ENCODE measurements at regions not wholly inside any gene's neighbourhood (a gene's known extent, or its start where the extent isn't known, plus 50 kb on each side); places are given as distances from the start of the nearest gene placed in this dataset.

GRCh38 chr5:174436750-174437149 lies 287.6 kb upstream of the MSX2 start:
- no peak overlapping the region for H3K4me3 ChIP-seq (ENCODE audit: control insufficient read depth, low read depth, low read length)
- no peak for DNase-seq (ENCODE audit: low read depth)
- TF ChIP-seq CTCF (IDR thresholded peaks at IDR 0.05; ENCODE audit: control insufficient read depth, insufficient read depth, low read depth, low read length, missing control alignments) = no peak

- TF ChIP-seq CTCF (IDR thresholded peaks at IDR 0.05; ENCODE audit: control insufficient read depth, insufficient read depth, low read depth, low read length, missing control alignments) = no peak
- H3K4me3 ChIP-seq (ENCODE audit: control insufficient read depth, low read depth, low read length) = no peak overlapping the region
- no peak for DNase-seq (ENCODE audit: low read depth)
These were observed 279.7 kb upstream of the MSX2 start for GRCh38 chr5:174444479-174445188.

- no peak for TF ChIP-seq CTCF (IDR thresholded peaks at IDR 0.05; ENCODE audit: control insufficient read depth, insufficient read depth, low read depth, low read length, missing control alignments)
- H3K4me3 ChIP-seq (ENCODE audit: control insufficient read depth, low read depth, low read length) = no peak overlapping the region
- no peak for DNase-seq (ENCODE audit: low read depth)
These were observed 277.9 kb upstream of the MSX2 start for GRCh38 chr5:174446446-174446845.

GRCh38 chr5:174446988-174447387 lies 277.4 kb upstream of the MSX2 start:
- TF ChIP-seq CTCF (IDR thresholded peaks at IDR 0.05; ENCODE audit: control insufficient read depth, insufficient read depth, low read depth, low read length, missing control alignments) = no peak
- H3K4me3 ChIP-seq (ENCODE audit: control insufficient read depth, low read depth, low read length) = no peak overlapping the region
- DNase-seq (ENCODE audit: low read depth) = no peak

- no peak for DNase-seq (ENCODE audit: low read depth)
- H3K4me3 ChIP-seq (ENCODE audit: control insufficient read depth, low read depth, low read length) = no peak overlapping the region
- no peak for TF ChIP-seq CTCF (IDR thresholded peaks at IDR 0.05; ENCODE audit: control insufficient read depth, insufficient read depth, low read depth, low read length, missing control alignments)
These were observed 276.3 kb upstream of the MSX2 start for GRCh38 chr5:174448041-174448440.

GRCh38 chr5:174448662-174449061 lies 275.7 kb upstream of the MSX2 start:
- DNase-seq (ENCODE audit: low read depth) = no peak
- TF ChIP-seq CTCF (IDR thresholded peaks at IDR 0.05; ENCODE audit: control insufficient read depth, insufficient read depth, low read depth, low read length, missing control alignments) = no peak
- no peak overlapping the region for H3K4me3 ChIP-seq (ENCODE audit: control insufficient read depth, low read depth, low read length)

Data from AG09309 (cell line).